HG03045 (cell line): ENCODE measurements at regions not wholly inside any gene's neighbourhood (a gene's known extent, or its start where the extent isn't known, plus 50 kb on each side); places are given as distances from the start of the nearest gene placed in this dataset.
"Not testable (repeated sequence)": the region's sequence is repeated elsewhere in the genome, so short reads cannot be mapped to it uniquely, and the experiment has no call there.

Experiments used
- ATAC-seq: cut with Tn5 transposase; IDR thresholded peaks from one replicate; pipeline ENCODE4 v1.9.1; 2021; ENCODE audit warnings: mild to moderate bottlenecking, moderate library complexity; ENCODE audit not compliant: unreplicated experiment

- ATAC-seq = no peak
Observed at GRCh38 chr4:43411226-43411625, 518.7 kb downstream of the GRXCR1 start.

DNA sequence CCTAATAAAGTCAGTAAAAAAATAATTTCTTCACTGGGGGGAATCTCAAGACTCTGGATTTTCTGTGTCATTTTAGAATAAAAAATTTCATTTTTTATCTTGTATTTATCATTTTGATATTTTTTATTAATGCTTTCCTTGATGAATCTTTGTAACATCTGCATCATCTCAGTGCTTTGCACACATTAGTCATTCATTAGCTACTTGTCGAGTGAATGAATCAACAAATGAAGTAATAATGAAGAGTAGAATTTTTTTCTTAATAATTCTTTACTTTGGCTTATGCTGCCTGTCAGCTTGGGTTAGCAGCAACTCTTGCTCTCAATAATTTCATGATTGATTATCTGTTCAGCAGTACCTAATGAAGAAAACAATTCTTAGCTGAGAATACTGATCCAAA lies 530.8 kb downstream of the GRXCR1 start:
- ATAC-seq = no peak

DNA sequence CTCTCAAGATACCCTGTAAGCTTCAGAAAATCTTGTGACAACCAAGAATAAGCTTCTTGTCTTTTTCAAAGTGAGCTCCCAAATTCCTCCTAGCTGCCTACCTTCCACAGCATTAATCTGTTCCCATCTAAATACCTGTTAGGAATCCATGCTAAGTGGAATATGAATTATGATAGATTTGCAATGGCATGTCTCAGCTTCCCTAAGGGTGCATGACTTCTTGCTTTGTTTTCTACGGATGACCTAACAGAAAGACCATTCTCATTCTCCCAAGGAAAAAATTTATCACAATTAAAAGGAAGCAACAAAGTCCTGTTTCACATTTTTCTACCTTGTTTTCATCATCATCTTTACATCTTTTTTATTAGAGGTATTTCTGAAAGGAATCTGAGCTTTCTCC lies 532.7 kb downstream of the GRXCR1 start:
- ATAC-seq = no peak

- no peak for ATAC-seq
Observed at GRCh38 chr4:43435291-43435690, 542.8 kb downstream of the GRXCR1 start.

- no peak for ATAC-seq
Observed at GRCh38 chr4:43452948-43453347, 560.4 kb downstream of the GRXCR1 start.

- ATAC-seq = no peak
Observed at GRCh38 chr4:43456383-43456782, 563.9 kb downstream of the GRXCR1 start.

DNA sequence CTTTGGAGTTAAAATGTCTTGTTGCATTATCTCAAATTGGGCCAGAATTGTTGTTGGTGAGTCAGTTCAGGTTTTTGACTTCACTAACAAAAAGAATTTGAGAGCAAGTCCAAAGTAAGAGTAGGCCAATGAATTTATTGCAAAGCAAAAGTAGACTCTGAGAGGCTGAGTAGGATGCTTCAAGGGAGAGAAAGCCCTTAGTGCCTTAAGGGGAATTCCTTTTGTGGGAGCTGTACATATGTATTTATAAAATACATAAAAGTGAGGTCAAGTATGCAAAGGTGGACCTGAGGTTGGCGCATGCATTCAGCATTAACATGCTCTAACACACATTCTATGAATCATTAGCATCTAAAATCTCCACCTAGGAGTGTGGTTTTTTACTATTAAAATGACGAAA lies 565.4 kb downstream of the GRXCR1 start:
- ATAC-seq = no peak

- no peak for ATAC-seq
Observed at GRCh38 chr4:43458293-43458692, 565.8 kb downstream of the GRXCR1 start.

- ATAC-seq = no peak
Observed at GRCh38 chr4:43471950-43472349, 579.4 kb downstream of the GRXCR1 start.

DNA sequence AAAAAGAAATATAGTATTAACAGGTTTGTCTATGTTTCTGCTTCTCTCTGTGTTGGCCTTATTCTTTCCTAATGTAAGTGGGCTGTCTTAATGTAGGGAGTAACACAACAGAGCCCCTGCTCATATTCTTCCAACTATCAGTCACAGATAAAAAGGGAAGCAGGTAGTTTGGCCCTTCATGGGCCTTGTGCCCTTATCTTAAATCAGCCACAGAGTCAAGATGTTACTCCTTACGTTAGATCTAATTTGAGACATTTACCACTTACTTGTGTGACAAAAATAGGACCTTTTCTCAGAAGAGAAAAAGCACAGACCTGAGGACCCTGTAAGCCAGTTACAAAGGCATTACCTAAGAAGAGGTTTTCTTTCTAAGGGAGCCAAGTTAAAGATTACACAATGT lies 589.0 kb downstream of the GRXCR1 start:
- ATAC-seq = no peak

GRCh38 chr4:43485196-43485595 lies 592.7 kb downstream of the GRXCR1 start:
- ATAC-seq = no peak

DNA sequence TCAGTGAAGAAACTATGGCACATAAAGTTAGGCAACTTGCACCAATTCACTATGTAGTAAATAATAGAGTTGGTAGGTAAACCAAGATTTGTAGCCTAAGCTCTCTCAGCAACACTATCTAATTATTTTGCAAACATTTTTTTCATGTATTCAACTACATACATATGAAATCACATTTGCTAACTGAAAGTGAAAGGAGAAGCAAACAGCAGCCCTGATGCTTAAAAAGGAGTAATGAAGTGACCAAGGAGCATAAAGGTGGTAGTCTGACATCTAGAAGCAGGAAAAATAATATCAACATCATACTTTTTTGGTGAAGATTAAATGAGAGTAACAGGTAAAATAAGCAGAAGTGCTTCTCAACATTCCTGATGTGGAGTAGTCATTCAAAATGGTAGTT lies 603.7 kb downstream of the GRXCR1 start:
- no peak for ATAC-seq

DNA sequence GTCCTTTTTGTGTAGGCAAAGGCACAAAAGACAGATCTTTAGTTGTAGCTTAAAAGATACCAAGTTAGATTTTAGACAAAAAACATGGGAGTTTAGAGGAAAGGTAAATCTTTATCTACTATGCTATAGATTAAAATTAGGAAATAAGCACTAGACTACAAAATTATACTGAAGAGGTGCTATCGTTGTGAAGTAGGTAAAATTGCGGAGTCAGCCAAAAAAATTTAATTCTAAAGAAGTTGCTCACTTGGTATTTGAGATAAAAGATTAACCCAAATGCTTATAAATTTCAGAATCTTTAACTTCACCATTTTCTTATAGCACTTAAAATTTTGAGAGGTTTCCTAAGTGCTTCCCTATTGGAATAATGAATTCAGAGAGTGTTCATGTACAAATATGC lies 604.1 kb downstream of the GRXCR1 start:
- ATAC-seq = no peak

DNA sequence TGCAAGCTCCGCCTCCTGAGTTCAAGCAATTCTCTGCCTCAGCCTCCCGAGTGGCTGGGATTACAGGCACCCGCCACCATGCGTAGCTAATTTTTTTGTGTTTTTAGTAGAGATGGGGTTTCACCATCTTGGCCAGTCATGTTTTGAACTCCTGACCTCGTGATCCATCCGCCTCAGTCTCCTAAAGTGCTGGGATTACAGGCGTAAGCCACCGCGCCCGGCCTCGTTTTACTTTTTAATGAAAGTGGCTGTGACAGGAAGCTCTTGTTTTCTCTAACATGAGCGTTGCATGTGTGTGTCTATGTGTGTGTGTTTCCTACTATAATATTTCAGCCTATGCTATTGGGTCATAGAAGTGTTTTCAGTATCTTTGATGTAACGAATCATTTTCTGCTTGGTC lies 613.3 kb downstream of the GRXCR1 start:
- ATAC-seq = not testable (repeated sequence)

DNA sequence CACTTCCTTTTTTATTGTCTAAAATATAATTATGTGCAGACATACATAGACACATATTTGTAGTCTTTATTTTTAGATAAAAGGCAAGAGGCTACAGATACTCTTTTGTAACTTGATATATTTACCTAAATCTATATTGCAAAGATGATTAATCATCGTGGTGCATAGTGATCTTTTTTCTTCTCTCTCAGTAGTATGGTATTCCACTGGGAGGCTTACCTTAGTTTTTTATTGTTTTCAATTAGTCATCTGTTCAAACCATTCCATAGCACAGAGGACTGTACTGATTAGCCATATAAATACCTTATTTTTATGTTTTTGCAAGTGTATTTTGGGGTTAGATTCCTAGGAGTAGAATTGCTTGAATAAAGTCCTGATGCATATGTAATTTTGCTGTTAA lies 619.7 kb downstream of the GRXCR1 start:
- no peak for ATAC-seq

GRCh38 chr4:43525646-43526045 lies 633.1 kb downstream of the GRXCR1 start:
- ATAC-seq = no peak

GRCh38 chr4:43547561-43547960 lies 655.0 kb downstream of the GRXCR1 start:
- no peak for ATAC-seq

DNA sequence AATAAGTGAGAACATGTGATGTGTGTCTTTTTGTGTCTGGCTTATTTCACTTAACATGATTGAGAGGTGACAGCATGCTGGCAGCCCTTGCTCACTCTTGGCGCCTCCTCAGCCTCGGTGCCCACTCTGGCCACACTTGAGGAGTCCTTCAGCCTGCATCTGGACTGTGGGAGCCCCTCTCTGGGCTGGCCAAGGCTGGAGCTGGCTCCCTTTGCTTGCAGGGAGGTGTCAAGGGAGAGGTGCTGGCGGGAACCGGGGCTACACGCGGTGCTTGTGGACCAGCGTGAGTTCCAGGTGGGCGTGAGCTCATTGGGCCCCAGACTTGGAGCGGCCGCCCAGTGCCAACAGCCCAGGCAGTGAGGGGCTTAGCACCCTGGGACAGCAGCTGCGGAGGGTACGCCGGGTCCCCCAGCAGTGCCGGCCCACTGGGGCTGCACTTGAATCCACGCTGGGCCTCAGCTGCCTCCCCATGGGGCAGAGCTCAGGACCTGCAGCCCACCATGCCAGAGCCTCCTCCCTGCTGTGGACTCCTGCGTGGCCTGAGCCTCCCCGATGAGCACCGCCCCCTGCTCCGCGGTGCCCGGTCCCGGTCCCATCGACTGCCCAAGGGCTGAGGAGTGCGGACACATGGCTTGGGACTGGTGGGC lies 658.6 kb downstream of the GRXCR1 start:
- ATAC-seq = no peak

GRCh38 chr4:43556262-43556661 lies 663.7 kb downstream of the GRXCR1 start:
- no peak for ATAC-seq

- ATAC-seq = no peak
Observed at GRCh38 chr4:43560047-43560446, 667.5 kb downstream of the GRXCR1 start.

GRCh38 chr4:43564107-43564506 lies 671.6 kb downstream of the GRXCR1 start:
- ATAC-seq = no peak

- ATAC-seq = no peak
Observed at GRCh38 chr4:43564591-43564990, 672.1 kb downstream of the GRXCR1 start.

- no peak for ATAC-seq
Observed at GRCh38 chr4:43567644-43568043, 675.1 kb downstream of the GRXCR1 start.
